Stimulated activated CD4-positive, alpha-beta T cell treated with anti-CD3 and anti-CD28 coated beads, Interleukin-4, amount 100 ng/mL, for 1 hour (primary cell): ENCODE measurements at regions not wholly inside any gene's neighbourhood (a gene's known extent, or its start where the extent isn't known, plus 50 kb on each side); places are given as distances from the start of the nearest gene placed in this dataset.

Experiments used
- DNase-seq: peaks from one replicate; pipeline ENCODE4 v3.0.0-alpha.2; 2020

DNA sequence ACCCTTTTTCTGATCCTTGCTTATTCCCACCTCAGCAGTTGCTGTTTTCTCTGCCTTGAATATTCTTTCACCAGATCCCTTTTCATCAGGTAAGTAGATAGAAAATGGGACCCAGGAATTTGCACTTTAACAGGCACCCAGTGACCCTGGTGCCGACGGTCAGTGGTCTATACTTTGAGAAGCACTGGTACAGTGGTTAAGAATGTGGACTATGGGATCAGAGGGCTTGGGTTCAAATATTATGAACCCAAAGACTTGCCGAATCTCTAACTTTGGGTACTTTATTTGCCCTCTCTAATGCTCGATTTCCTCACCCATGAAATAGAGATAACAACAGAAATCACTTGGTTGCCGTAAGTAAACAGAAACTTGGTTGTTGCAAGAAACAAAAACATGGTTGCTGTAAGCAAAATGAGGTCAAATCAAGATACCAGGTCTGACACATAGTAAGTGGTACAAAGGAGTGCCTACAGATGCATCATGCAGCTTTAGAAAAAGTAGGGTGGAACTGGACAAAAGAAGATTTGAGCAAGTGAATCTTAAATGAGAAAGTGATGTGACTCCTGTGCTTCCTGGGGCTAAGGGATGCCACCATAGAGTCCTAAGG, 69.5 kb upstream of the GLS start:
- no peak for DNase-seq

DNA sequence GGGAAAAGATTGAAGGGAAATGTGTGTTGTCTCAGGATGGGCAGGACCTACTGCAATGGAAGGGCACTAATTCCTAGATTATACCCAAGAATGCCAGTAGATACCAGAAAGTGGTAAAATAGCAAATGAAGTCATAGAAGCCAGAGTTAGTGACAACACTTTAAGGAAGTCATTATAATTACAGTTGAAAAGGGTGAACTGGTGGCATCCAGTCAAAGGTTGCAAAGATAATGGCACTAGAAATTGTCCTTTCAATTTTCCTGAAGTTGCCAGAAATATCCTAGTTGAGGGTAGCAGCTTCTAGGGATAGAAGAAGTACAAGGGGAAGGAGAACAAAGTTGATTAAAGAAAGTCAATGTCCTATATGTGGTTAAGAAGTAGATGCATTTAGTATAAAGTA, 68.8 kb upstream of the GLS start:
- no peak for DNase-seq

DNA sequence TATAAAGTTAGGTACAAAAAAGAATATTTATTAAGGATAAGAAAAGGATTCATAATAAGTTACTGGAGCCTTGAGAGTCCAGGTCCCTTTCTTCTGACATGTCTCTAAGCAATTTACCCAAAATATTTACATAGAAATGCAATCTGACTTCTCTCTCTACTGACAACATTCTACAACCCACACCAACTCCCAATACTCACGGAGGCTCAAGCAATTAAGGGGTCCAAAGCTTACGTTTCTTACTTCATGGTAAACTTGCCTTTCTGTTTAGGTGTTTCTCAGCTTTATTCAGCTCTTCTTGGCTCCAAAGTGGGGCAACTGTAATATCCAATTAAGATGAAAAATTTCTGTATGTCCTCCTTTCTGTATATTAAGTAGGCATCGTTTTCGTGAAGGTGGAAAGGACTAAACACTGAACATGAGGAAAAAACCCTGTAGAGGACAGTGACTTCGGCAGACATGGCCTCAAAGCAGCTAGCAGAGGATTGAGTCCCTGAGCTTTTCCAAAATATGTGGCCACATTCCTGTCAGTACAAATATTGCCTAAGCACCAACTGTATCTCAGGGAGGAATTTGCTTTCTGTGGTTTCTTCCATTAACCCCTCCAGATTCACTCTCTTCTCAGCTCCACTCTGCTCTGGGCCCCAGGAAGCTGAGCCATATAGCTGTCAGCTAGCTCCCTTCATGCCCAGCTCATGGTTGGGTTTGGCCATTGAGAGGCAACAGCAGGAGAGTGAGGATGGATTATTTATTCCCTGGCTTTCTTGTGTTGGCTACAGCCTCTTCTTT, 67.9 kb upstream of the GLS start:
- DNase-seq = no peak

DNA sequence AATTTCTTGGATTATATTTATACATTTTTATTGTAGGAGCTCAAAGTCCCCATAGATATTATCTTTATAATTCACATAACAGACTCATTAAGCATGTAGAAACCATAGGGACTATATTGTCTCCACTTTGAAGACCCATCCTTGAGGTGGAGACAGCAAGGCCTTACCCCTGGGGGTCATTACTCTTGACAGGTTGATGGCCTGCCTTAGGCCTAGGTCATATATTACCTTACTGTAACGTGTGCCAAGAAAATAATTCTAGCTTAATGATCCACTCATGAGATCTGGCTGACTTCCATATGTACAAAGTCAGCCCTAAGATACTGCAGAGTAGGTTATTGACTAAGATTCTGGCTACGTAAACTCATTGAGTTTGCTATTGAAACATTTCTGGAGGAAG, 65.4 kb upstream of the GLS start:
- DNase-seq = no peak

DNA sequence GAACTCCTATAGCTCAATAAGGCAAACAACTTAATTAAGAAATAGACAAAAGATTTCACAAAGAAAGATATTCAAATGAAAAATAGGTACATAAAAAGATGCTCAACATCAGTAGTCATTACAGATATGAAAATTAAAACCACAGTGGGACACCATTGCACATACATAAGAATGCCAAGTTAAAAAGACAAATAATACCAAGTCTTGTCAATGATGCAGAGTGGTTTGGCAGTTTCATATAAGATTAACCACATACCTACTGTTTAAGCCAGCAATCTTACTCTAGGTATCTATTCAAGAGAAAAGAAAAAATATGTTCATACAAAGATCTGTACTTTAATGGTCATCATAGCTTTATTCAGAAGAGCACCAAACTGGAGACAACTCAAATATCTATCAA, 63.5 kb upstream of the GLS start:
- no peak for DNase-seq

DNA sequence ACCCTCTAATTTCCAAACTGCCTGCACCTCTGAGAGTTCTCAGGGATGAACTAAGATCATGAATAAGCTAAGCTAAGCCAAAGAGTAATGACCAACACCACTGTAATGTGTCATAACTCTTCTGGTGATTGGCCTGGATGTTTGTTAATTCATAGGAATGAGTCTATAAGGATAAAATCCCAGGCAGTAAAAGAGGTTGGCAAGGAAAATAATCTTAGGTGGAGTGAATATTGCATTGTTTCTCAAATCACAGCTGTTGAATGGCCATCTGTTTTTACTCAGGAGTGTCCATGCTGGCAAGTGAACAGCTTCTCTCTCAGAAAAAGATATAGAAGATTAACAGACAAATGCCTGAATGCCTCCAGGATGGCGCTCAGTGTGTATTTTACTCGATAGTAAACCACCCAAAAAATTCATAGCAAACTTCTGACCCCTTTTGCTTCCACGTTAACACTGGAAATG, 60.8 kb upstream of the GLS start:
- DNase-seq = no peak

DNA sequence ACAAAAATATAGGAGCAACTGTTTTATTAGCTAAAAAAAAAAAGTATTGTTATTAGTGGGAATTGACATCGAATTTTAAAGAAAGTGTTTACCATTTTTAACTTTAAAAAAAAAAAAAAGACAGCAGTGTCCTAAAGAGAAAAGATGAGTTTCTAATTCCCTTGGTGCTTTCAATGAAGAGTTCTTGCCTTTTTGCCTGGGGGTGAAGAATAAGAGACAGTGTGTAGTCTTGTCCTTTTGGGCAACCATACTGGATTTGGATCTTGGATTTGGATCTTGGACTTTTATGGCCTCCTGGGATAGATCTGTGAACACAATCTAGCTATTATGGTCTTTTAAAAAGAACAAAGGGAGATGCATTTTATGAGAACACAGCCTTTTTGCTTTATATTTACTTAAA, 60.2 kb upstream of the GLS start:
- DNase-seq = no peak

DNA sequence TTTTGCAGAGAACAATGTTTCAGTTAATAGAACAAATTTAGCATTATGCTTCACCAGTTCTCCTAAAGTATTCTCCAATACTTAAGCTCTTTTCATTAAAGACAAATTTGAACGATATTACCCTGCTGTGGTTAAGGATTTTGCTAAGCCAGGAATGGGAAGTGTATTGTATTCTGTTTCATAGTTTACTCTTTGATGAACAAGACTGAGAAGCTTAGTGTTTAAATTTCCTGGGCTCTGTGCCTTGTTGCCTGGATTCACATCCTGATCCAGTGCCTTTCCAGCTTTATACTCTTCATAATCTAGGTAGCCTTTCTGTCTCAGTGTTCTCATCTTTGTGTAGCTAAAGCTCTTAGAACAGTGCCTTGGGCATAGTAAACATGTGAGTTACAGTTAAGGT, 58.6 kb upstream of the GLS start:
- DNase-seq = no peak

DNA sequence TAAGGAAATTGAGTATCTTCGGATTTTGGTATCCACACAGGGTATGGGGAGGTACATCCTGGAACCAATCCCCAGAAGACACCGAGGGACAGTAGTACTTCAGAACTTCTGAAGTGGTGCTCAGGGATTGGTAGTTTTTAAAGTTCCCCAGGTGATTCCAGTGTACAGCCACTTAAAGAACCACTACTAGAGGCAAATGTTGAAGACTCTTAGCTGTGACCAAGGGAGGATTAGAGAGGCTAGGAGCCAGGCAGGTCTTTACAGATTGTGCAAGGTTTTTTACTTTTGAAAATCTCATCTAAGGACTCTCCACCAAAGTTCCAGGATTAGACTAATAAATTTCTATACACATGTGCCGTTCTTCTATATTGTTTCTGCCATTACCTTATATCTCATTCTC, 52.9 kb upstream of the GLS start:
- no peak for DNase-seq

DNA sequence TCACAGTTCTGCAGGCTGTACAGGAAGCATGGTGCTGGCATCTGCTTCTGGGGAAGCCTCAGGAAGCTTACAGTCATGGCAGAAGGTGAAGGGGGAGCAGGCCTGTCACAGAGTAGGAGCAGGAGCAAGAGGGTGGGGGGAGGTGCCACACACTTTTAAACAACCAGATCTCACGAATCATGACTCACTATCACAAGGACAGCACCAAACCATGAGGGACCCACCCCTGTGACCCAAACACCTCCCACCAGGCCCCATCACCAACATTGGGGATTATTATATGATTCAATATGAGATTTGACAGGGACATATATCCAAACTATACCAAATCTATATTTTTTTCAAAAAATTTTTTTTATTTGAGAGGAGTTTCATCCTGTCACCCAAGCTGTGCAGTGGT, 51.0 kb upstream of the GLS start:
- DNase-seq = no peak
